ENCODE measurements at regions not wholly inside any gene's neighbourhood (a gene's known extent, or its start where the extent isn't known, plus 50 kb on each side); places are given as distances from the start of the nearest gene placed in this dataset.

GRCh38 chr5:145473042-145473642, 362.0 kb downstream of the PRELID2 start:
- Mint-ChIP-seq H3K27ac (no peak overlapping the region), H3K4me1 (no peaks in the 10 kb centered on the region), H3K9me3 (peaks cover 0 to 18% (median 2%) of the 10 kb centered on the region in 11 donors), H3K27me3 (no peaks in the 10 kb centered on the region), H3K4me3 (no peak overlapping the region), H3K36me3 (no peaks in the 10 kb centered on the region)
- DNase-seq (no peak), ATAC-seq (no peak)
- Histone ChIP-seq H3K27ac (ENCODE audit: low read depth, low read length) (no peak overlapping the region), H3K4me1 (ENCODE audit: control insufficient read depth in 2 of 2, insufficient read depth in 2 of 2, low read length in 2 of 2) (no peaks in the 10 kb centered on the region), H3K36me3 (ENCODE audit: control insufficient read depth in 2 of 3, insufficient read depth in 3 of 3, low read length in 3 of 3) (no peaks in the 10 kb centered on the region), H3K9me3 (ENCODE audit: control insufficient read depth in 2 of 3, low read length in 3 of 3) (no peaks in the 10 kb centered on the region), H3K27me3 (ENCODE audit: control insufficient read depth in 2 of 2, insufficient read depth in 2 of 2, low read length in 2 of 2) (no peaks in the 10 kb centered on the region), H3K4me3 (ENCODE audit: low read length) (no peak overlapping the region)
- CTCF ChIA-PET = no interaction called here
- POLR2A ChIA-PET = no interaction called here
- intact Hi-C loops (cut with micrococcal nuclease) = no loop called here

DNA sequence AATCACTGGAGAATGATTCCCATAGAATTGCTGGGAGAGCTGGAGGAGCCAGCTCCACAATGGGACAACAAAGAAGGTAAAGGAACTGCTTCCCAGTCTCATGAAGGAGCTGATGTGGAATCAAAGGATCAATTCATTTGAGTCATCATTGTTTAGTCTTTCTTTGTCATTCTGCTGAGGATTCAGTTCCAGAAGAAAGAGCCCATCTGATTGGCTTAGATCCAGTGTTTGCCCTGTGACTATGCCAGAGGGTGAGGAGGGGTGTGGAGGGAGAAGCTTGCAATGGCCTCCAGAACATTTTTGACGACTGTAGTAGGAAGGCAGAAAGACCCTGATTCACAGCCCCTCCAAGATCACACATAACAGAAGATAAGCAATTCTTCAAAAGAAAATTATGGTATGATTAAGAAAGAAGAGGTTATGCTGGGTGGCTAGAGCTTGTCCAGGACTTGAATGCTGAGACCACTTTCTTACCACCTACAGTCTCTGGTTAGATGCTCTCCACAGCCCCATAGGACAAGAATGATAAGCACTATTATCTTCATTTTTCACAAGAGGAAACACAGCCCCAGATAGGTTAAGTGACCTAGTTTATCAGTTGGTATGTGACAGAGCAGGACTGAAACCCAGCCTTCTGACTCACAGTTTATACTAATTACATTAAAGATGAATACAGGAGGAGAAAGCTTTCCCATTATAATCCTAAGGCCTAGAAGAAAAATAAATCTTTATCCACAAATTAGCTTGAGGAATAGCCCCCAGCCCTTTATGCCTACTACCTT, 363.1 kb downstream of the PRELID2 start:
- no peaks in the 10 kb centered on the region for H3K36me3 ChIP-seq (ENCODE audit: control insufficient read depth in 2 of 3, insufficient read depth in 3 of 3, low read length in 3 of 3)
- no peaks in the 10 kb centered on the region for H3K9me3 ChIP-seq (ENCODE audit: control insufficient read depth in 2 of 3, low read length in 3 of 3)
- no peak overlapping the region for H3K27ac ChIP-seq (ENCODE audit: low read depth, low read length)
- H3K4me1 Mint-ChIP-seq = no peaks in the 10 kb centered on the region
- H3K4me1 ChIP-seq (ENCODE audit: control insufficient read depth in 2 of 2, insufficient read depth in 2 of 2, low read length in 2 of 2) = no peaks in the 10 kb centered on the region
- no peak overlapping the region for H3K27ac Mint-ChIP-seq
- CTCF ChIA-PET = no interaction called here
- no peaks in the 10 kb centered on the region for H3K27me3 Mint-ChIP-seq
- ATAC-seq (no peak), DNase-seq (no peak)
- no peak overlapping the region for H3K4me3 ChIP-seq (ENCODE audit: low read length)
- no peaks in the 10 kb centered on the region for H3K36me3 Mint-ChIP-seq
- POLR2A ChIA-PET = no interaction called here
- intact Hi-C loops (cut with micrococcal nuclease) = no loop called here
- no peak overlapping the region for H3K4me3 Mint-ChIP-seq
- peaks cover 0 to 18% (median 2%) of the 10 kb centered on the region in 11 donors for H3K9me3 Mint-ChIP-seq
- H3K27me3 ChIP-seq (ENCODE audit: control insufficient read depth in 2 of 2, insufficient read depth in 2 of 2, low read length in 2 of 2) = no peaks in the 10 kb centered on the region

- Mint-ChIP-seq H3K4me3 (no peak overlapping the region), H3K9me3 (peaks cover 0 to 18% (median 2%) of the 10 kb centered on the region in 11 donors), H3K36me3 (no peaks in the 10 kb centered on the region), H3K27me3 (no peaks in the 10 kb centered on the region), H3K4me1 (no peaks in the 10 kb centered on the region), H3K27ac (no peak overlapping the region)
- intact Hi-C loops (cut with micrococcal nuclease) = no loop called here
- Histone ChIP-seq H3K27me3 (ENCODE audit: control insufficient read depth in 2 of 2, insufficient read depth in 2 of 2, low read length in 2 of 2) (no peaks in the 10 kb centered on the region), H3K9me3 (ENCODE audit: control insufficient read depth in 2 of 3, low read length in 3 of 3) (no peaks in the 10 kb centered on the region), H3K4me3 (ENCODE audit: low read length) (no peak overlapping the region), H3K4me1 (ENCODE audit: control insufficient read depth in 2 of 2, insufficient read depth in 2 of 2, low read length in 2 of 2) (no peaks in the 10 kb centered on the region), H3K27ac (ENCODE audit: low read depth, low read length) (no peak overlapping the region), H3K36me3 (ENCODE audit: control insufficient read depth in 2 of 3, insufficient read depth in 3 of 3, low read length in 3 of 3) (no peaks in the 10 kb centered on the region)
- POLR2A ChIA-PET = no interaction called here
- DNase-seq (no peak), ATAC-seq (no peak)
- CTCF ChIA-PET = no interaction called here
Observed at GRCh38 chr5:145471026-145471425, 364.1 kb downstream of the PRELID2 start.

GRCh38 chr5:145470396-145470979, 364.7 kb downstream of the PRELID2 start:
- Mint-ChIP-seq H3K27me3 (no peaks in the 10 kb centered on the region), H3K9me3 (peaks cover 0 to 18% (median 2%) of the 10 kb centered on the region in 11 donors), H3K4me1 (no peaks in the 10 kb centered on the region), H3K36me3 (no peaks in the 10 kb centered on the region), H3K4me3 (no peak overlapping the region), H3K27ac (no peak overlapping the region)
- no peaks in the 10 kb centered on the region for H3K27me3 ChIP-seq (ENCODE audit: control insufficient read depth in 2 of 2, insufficient read depth in 2 of 2, low read length in 2 of 2)
- intact Hi-C loops (cut with micrococcal nuclease) = no loop called here
- POLR2A ChIA-PET = no interaction called here
- H3K27ac ChIP-seq (ENCODE audit: low read depth, low read length) = no peak overlapping the region
- H3K36me3 ChIP-seq (ENCODE audit: control insufficient read depth in 2 of 3, insufficient read depth in 3 of 3, low read length in 3 of 3) = no peaks in the 10 kb centered on the region
- no peaks in the 10 kb centered on the region for H3K4me1 ChIP-seq (ENCODE audit: control insufficient read depth in 2 of 2, insufficient read depth in 2 of 2, low read length in 2 of 2)
- DNase-seq (no peak), ATAC-seq (no peak)
- no peaks in the 10 kb centered on the region for H3K9me3 ChIP-seq (ENCODE audit: control insufficient read depth in 2 of 3, low read length in 3 of 3)
- CTCF ChIA-PET = no interaction called here
- H3K4me3 ChIP-seq (ENCODE audit: low read length) = no peak overlapping the region

DNA sequence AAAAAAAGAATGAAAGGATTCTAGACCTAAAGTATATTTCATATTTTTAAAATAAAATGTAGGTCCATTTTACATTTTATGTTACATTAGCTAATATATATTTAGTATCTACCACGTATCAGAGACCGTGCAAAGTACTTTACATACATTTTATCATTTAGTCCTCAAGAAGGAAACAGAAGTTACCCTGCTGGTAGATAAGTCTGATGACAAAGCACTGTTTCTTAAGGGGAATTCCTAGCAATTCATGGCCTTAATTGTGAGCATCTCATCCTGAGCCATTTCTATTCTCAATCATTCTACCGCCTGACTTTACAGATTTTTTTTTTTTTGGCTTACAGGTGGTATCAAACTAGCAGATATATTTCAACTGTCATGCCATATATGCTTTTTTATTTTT, 367.7 kb downstream of the PRELID2 start:
- H3K4me1 Mint-ChIP-seq = no peaks in the 10 kb centered on the region
- H3K9me3 Mint-ChIP-seq = peaks cover 0 to 16% (median 3%) of the 10 kb centered on the region in 11 donors
- Histone ChIP-seq H3K27me3 (ENCODE audit: control insufficient read depth in 2 of 2, insufficient read depth in 2 of 2, low read length in 2 of 2) (no peaks in the 10 kb centered on the region), H3K4me3 (ENCODE audit: low read length) (no peak overlapping the region), H3K4me1 (ENCODE audit: control insufficient read depth in 2 of 2, insufficient read depth in 2 of 2, low read length in 2 of 2) (no peaks in the 10 kb centered on the region), H3K9me3 (ENCODE audit: control insufficient read depth in 2 of 3, low read length in 3 of 3) (no peaks in the 10 kb centered on the region), H3K36me3 (ENCODE audit: control insufficient read depth in 2 of 3, insufficient read depth in 3 of 3, low read length in 3 of 3) (no peaks in the 10 kb centered on the region), H3K27ac (ENCODE audit: low read depth, low read length) (no peak overlapping the region)
- no peak overlapping the region for H3K4me3 Mint-ChIP-seq
- ChIA-PET CTCF (no interaction called here), POLR2A (no interaction called here)
- H3K27me3 Mint-ChIP-seq = no peaks in the 10 kb centered on the region
- DNase-seq (no peak), ATAC-seq (no peak)
- intact Hi-C loops (cut with micrococcal nuclease) = no loop called here
- no peak overlapping the region for H3K27ac Mint-ChIP-seq
- H3K36me3 Mint-ChIP-seq = no peaks in the 10 kb centered on the region

DNA sequence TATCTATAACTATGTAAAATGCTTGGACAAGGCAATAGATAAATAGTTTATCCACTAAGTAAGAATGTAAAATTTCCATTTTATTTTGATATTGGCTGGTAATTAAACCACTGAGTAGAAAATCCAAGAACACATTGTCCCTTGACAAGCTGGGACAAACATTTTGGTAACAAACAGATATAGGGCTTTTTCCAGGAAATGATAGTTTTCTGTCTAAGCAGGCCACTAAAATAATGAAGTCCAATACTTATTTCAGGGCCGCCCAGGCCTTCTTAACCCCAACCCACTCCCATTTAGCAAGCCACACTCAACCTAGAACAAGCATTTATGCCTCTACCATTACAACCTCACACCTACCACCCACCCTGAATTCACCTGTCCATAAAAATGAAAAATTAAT, 368.6 kb downstream of the PRELID2 start:
- H3K27ac Mint-ChIP-seq = no peak overlapping the region
- peaks cover 0 to 16% (median 4%) of the 10 kb centered on the region in 11 donors for H3K9me3 Mint-ChIP-seq
- Histone ChIP-seq H3K27me3 (ENCODE audit: control insufficient read depth in 2 of 2, insufficient read depth in 2 of 2, low read length in 2 of 2) (no peaks in the 10 kb centered on the region), H3K27ac (ENCODE audit: low read depth, low read length) (no peak overlapping the region), H3K4me3 (ENCODE audit: low read length) (no peak overlapping the region), H3K9me3 (ENCODE audit: control insufficient read depth in 2 of 3, low read length in 3 of 3) (no peaks in the 10 kb centered on the region), H3K36me3 (ENCODE audit: control insufficient read depth in 2 of 3, insufficient read depth in 3 of 3, low read length in 3 of 3) (no peaks in the 10 kb centered on the region), H3K4me1 (ENCODE audit: control insufficient read depth in 2 of 2, insufficient read depth in 2 of 2, low read length in 2 of 2) (no peaks in the 10 kb centered on the region)
- intact Hi-C loops (cut with micrococcal nuclease) = no loop called here
- no peak for ATAC-seq
- H3K4me3 Mint-ChIP-seq = no peak overlapping the region
- no peak for DNase-seq
- ChIA-PET POLR2A (no interaction called here), CTCF (no interaction called here)
- H3K36me3 Mint-ChIP-seq = no peaks in the 10 kb centered on the region
- H3K27me3 Mint-ChIP-seq = no peaks in the 10 kb centered on the region
- H3K4me1 Mint-ChIP-seq = no peaks in the 10 kb centered on the region

Data from naive thymus-derived CD4-positive, alpha-beta T cell (primary cell).